Prostate gland (tissue), 2 donors: ENCODE measurements at regions not wholly inside any gene's neighbourhood (a gene's known extent, or its start where the extent isn't known, plus 50 kb on each side); places are given as distances from the start of the nearest gene placed in this dataset.

Experiments
- CTCF ChIP-seq, 4 experiments: fragments of 200-600 bp in 2 of 4; fragments of 450-650 bp in 2 of 4; sonication (generic) in 2 of 4; IDR thresholded peaks; 1 replicate in 3 of 4; 2 replicates in 1 of 4; pipeline ENCODE4 v1.5.1; 2016 to 2019; ENCODE audit warnings: antibody characterized with exemption in 4 of 4, mild to moderate bottlenecking in 2 of 4, moderate library complexity in 2 of 4
- POLR2A ChIP-seq: fragments of 450-650 bp; IDR thresholded peaks from one replicate; pipeline ENCODE4 v1.6.1; 2016; ENCODE audit warnings: antibody characterized with exemption, mild to moderate bottlenecking

GRCh38 chr13:111008351-111008750 is 93.5 kb upstream of the ANKRD10 start:
- TF ChIP-seq CTCF (IDR thresholded peaks at IDR 0.05), result no peak
- TF ChIP-seq POLR2A, result no peak
